ENCODE measurements at regions not wholly inside any gene's neighbourhood (a gene's known extent, or its start where the extent isn't known, plus 50 kb on each side); places are given as distances from the start of the nearest gene placed in this dataset.

- Histone ChIP-seq H3K4me1 (ENCODE audit: insufficient read depth, low read length) (no peaks in the 10 kb centered on the region), H2AFZ (ENCODE audit: low read depth, low read length) (no peak overlapping the region), H3K36me3 (ENCODE audit: insufficient read depth, low read length) (no peaks in the 10 kb centered on the region), H3K27me3 (ENCODE audit: insufficient read depth, low read length) (no peaks in the 10 kb centered on the region), H3K4me3 (ENCODE audit: low read length) (no peak overlapping the region), H3K9me3 (ENCODE audit: low read length) (peaks cover 5% of the 10 kb centered on the region)
Measured at GRCh38 chr2:7471185-7471584, 554.0 kb downstream of the RNF144A start.

- Histone ChIP-seq H3K4me1 (ENCODE audit: insufficient read depth, low read length) (no peaks in the 10 kb centered on the region), H3K36me3 (ENCODE audit: insufficient read depth, low read length) (no peaks in the 10 kb centered on the region), H2AFZ (ENCODE audit: low read depth, low read length) (no peak overlapping the region), H3K4me3 (ENCODE audit: low read length) (no peak overlapping the region), H3K27me3 (ENCODE audit: insufficient read depth, low read length) (no peaks in the 10 kb centered on the region), H3K9me3 (ENCODE audit: low read length) (peaks cover 5% of the 10 kb centered on the region)
Measured at GRCh38 chr2:7472465-7472864, 555.3 kb downstream of the RNF144A start.

GRCh38 chr2:7473135-7473771 is 556.0 kb downstream of the RNF144A start:
- H3K9me3 ChIP-seq (ENCODE audit: low read length), result peaks cover 5% of the 10 kb centered on the region
- no peaks in the 10 kb centered on the region for H3K4me1 ChIP-seq (ENCODE audit: insufficient read depth, low read length)
- no peaks in the 10 kb centered on the region for H3K27me3 ChIP-seq (ENCODE audit: insufficient read depth, low read length)

GRCh38 chr2:7476371-7476770 is 559.2 kb downstream of the RNF144A start:
- H3K36me3 ChIP-seq (ENCODE audit: insufficient read depth, low read length), result no peaks in the 10 kb centered on the region
- H3K4me1 ChIP-seq (ENCODE audit: insufficient read depth, low read length), result peaks cover 3% of the 10 kb centered on the region
- H3K9me3 ChIP-seq (ENCODE audit: low read length), result peaks cover 5% of the 10 kb centered on the region
- no peaks in the 10 kb centered on the region for H3K27me3 ChIP-seq (ENCODE audit: insufficient read depth, low read length)
- H3K4me3 ChIP-seq (ENCODE audit: low read length), result no peak overlapping the region
- no peak overlapping the region for H2AFZ ChIP-seq (ENCODE audit: low read depth, low read length)

More at GRCh38 chr2:7473135-7473771, 556.0 kb downstream of the RNF144A start:
- no peaks in the 10 kb centered on the region for H3K36me3 ChIP-seq (ENCODE audit: insufficient read depth, low read length)
- no peak overlapping the region for H3K4me3 ChIP-seq (ENCODE audit: low read length)
- no peak overlapping the region for H2AFZ ChIP-seq (ENCODE audit: low read depth, low read length)

- H3K9me3 ChIP-seq (ENCODE audit: low read length), result peaks cover 5% of the 10 kb centered on the region
Measured at GRCh38 chr2:7479603-7480002, 562.4 kb downstream of the RNF144A start.

GRCh38 chr2:7480431-7480830 is 563.2 kb downstream of the RNF144A start:
- Histone ChIP-seq H3K36me3 (ENCODE audit: insufficient read depth, low read length) (no peaks in the 10 kb centered on the region), H3K27me3 (ENCODE audit: insufficient read depth, low read length) (no peaks in the 10 kb centered on the region), H2AFZ (ENCODE audit: low read depth, low read length) (no peak overlapping the region), H3K9me3 (ENCODE audit: low read length) (no peaks in the 10 kb centered on the region), H3K4me1 (ENCODE audit: insufficient read depth, low read length) (peaks cover 3% of the 10 kb centered on the region), H3K4me3 (ENCODE audit: low read length) (no peak overlapping the region)

More at GRCh38 chr2:7479603-7480002, 562.4 kb downstream of the RNF144A start:
- Histone ChIP-seq H3K4me1 (ENCODE audit: insufficient read depth, low read length) (peaks cover 3% of the 10 kb centered on the region), H3K27me3 (ENCODE audit: insufficient read depth, low read length) (no peaks in the 10 kb centered on the region), H3K4me3 (ENCODE audit: low read length) (no peak overlapping the region), H3K36me3 (ENCODE audit: insufficient read depth, low read length) (no peaks in the 10 kb centered on the region), H2AFZ (ENCODE audit: low read depth, low read length) (no peak overlapping the region)

- H3K4me1 ChIP-seq (ENCODE audit: insufficient read depth, low read length), result no peaks in the 10 kb centered on the region
- H3K4me3 ChIP-seq (ENCODE audit: low read length), result no peak overlapping the region
- no peaks in the 10 kb centered on the region for H3K27me3 ChIP-seq (ENCODE audit: insufficient read depth, low read length)
- H3K9me3 ChIP-seq (ENCODE audit: low read length), result no peaks in the 10 kb centered on the region
- no peak overlapping the region for H2AFZ ChIP-seq (ENCODE audit: low read depth, low read length)
- no peaks in the 10 kb centered on the region for H3K36me3 ChIP-seq (ENCODE audit: insufficient read depth, low read length)
Measured at GRCh38 chr2:7490672-7491071, 573.5 kb downstream of the RNF144A start.

GRCh38 chr2:7492719-7493118 is 575.5 kb downstream of the RNF144A start:
- H3K4me3 ChIP-seq (ENCODE audit: low read length), result no peak overlapping the region
- no peaks in the 10 kb centered on the region for H3K36me3 ChIP-seq (ENCODE audit: insufficient read depth, low read length)
- H3K27me3 ChIP-seq (ENCODE audit: insufficient read depth, low read length), result no peaks in the 10 kb centered on the region
- no peaks in the 10 kb centered on the region for H3K4me1 ChIP-seq (ENCODE audit: insufficient read depth, low read length)
- no peaks in the 10 kb centered on the region for H3K9me3 ChIP-seq (ENCODE audit: low read length)
- no peak overlapping the region for H2AFZ ChIP-seq (ENCODE audit: low read depth, low read length)

GRCh38 chr2:7497178-7497577 is 580.0 kb downstream of the RNF144A start:
- no peak overlapping the region for H2AFZ ChIP-seq (ENCODE audit: low read depth, low read length)
- H3K36me3 ChIP-seq (ENCODE audit: insufficient read depth, low read length), result no peaks in the 10 kb centered on the region
- no peaks in the 10 kb centered on the region for H3K4me1 ChIP-seq (ENCODE audit: insufficient read depth, low read length)
- no peaks in the 10 kb centered on the region for H3K9me3 ChIP-seq (ENCODE audit: low read length)
- H3K4me3 ChIP-seq (ENCODE audit: low read length), result no peak overlapping the region
- H3K27me3 ChIP-seq (ENCODE audit: insufficient read depth, low read length), result no peaks in the 10 kb centered on the region

GRCh38 chr2:7499018-7499417 is 581.8 kb downstream of the RNF144A start:
- Histone ChIP-seq H2AFZ (ENCODE audit: low read depth, low read length) (no peak overlapping the region), H3K4me3 (ENCODE audit: low read length) (no peak overlapping the region), H3K4me1 (ENCODE audit: insufficient read depth, low read length) (no peaks in the 10 kb centered on the region), H3K9me3 (ENCODE audit: low read length) (no peaks in the 10 kb centered on the region), H3K27me3 (ENCODE audit: insufficient read depth, low read length) (no peaks in the 10 kb centered on the region), H3K36me3 (ENCODE audit: insufficient read depth, low read length) (no peaks in the 10 kb centered on the region)

GRCh38 chr2:7502336-7502735 is 585.1 kb downstream of the RNF144A start:
- Histone ChIP-seq H3K4me3 (ENCODE audit: low read length) (no peak overlapping the region), H2AFZ (ENCODE audit: low read depth, low read length) (no peak overlapping the region), H3K4me1 (ENCODE audit: insufficient read depth, low read length) (no peaks in the 10 kb centered on the region), H3K9me3 (ENCODE audit: low read length) (no peaks in the 10 kb centered on the region), H3K36me3 (ENCODE audit: insufficient read depth, low read length) (no peaks in the 10 kb centered on the region), H3K27me3 (ENCODE audit: insufficient read depth, low read length) (no peaks in the 10 kb centered on the region)

- no peaks in the 10 kb centered on the region for H3K36me3 ChIP-seq (ENCODE audit: insufficient read depth, low read length)
- no peaks in the 10 kb centered on the region for H3K4me1 ChIP-seq (ENCODE audit: insufficient read depth, low read length)
- H3K27me3 ChIP-seq (ENCODE audit: insufficient read depth, low read length), result no peaks in the 10 kb centered on the region
- no peaks in the 10 kb centered on the region for H3K9me3 ChIP-seq (ENCODE audit: low read length)
- H2AFZ ChIP-seq (ENCODE audit: low read depth, low read length), result no peak overlapping the region
- no peak overlapping the region for H3K4me3 ChIP-seq (ENCODE audit: low read length)
Measured at GRCh38 chr2:7508296-7508943, 591.2 kb downstream of the RNF144A start.

GRCh38 chr2:7510353-7510752 is 593.1 kb downstream of the RNF144A start:
- no peaks in the 10 kb centered on the region for H3K36me3 ChIP-seq (ENCODE audit: insufficient read depth, low read length)

GRCh38 chr2:7513834-7514233 is 596.6 kb downstream of the RNF144A start:
- Histone ChIP-seq H3K9me3 (ENCODE audit: low read length) (no peaks in the 10 kb centered on the region), H3K4me3 (ENCODE audit: low read length) (no peak overlapping the region), H3K27me3 (ENCODE audit: insufficient read depth, low read length) (no peaks in the 10 kb centered on the region), H3K4me1 (ENCODE audit: insufficient read depth, low read length) (no peaks in the 10 kb centered on the region), H2AFZ (ENCODE audit: low read depth, low read length) (no peak overlapping the region), H3K36me3 (ENCODE audit: insufficient read depth, low read length) (no peaks in the 10 kb centered on the region)

More at GRCh38 chr2:7510353-7510752, 593.1 kb downstream of the RNF144A start:
- Histone ChIP-seq H3K27me3 (ENCODE audit: insufficient read depth, low read length) (no peaks in the 10 kb centered on the region), H2AFZ (ENCODE audit: low read depth, low read length) (no peak overlapping the region), H3K4me1 (ENCODE audit: insufficient read depth, low read length) (no peaks in the 10 kb centered on the region), H3K4me3 (ENCODE audit: low read length) (no peak overlapping the region), H3K9me3 (ENCODE audit: low read length) (no peaks in the 10 kb centered on the region)

Data from neuron (in vitro differentiated cells).